Liver (tissue), 8 donors: ENCODE measurements at regions not wholly inside any gene's neighbourhood (a gene's known extent, or its start where the extent isn't known, plus 50 kb on each side); places are given as distances from the start of the nearest gene placed in this dataset.

Experiments used
- DNase-seq: peaks from one replicate; pipeline ENCODE4 v3.0.0-alpha.2; 2017; ENCODE audit warnings: low spot score
- H3K27ac ChIP-seq, 2 donors: one replicate each; pipeline ENCODE4 v1.7.0; 2013; ENCODE audit warnings: inconsistent platforms in 2 of 2, low read length in 2 of 2, control low read depth in 1 of 2, low read depth in 1 of 2, mild to moderate bottlenecking in 1 of 2
- H3K27me3 ChIP-seq, 4 donors: one replicate each; pipeline versions ENCODE4 v1.6.1 to v1.7.0; 2013; ENCODE audit warnings: low read length in 3 of 4, inconsistent platforms in 1 of 4, mild to moderate bottlenecking in 1 of 4, moderate library complexity in 1 of 4; ENCODE audit not compliant: control insufficient read depth in 4 of 4, insufficient read depth in 4 of 4
- H3K36me3 ChIP-seq, 4 donors: one replicate each; pipeline versions ENCODE4 v1.6.1 to v1.7.0; 2013; ENCODE audit warnings: low read length in 3 of 4, mild to moderate bottlenecking in 3 of 4, low read depth in 1 of 4, moderate library complexity in 1 of 4; ENCODE audit not compliant: control insufficient read depth in 4 of 4, insufficient read depth in 3 of 4
- H3K4me1 ChIP-seq, 4 donors: one replicate each; pipeline versions ENCODE4 v1.6.1 to v1.7.0; 2013; ENCODE audit warnings: low read length in 3 of 4, mild to moderate bottlenecking in 3 of 4, moderate library complexity in 1 of 4; ENCODE audit not compliant: control insufficient read depth in 4 of 4, insufficient read depth in 4 of 4
- H3K4me3 ChIP-seq, 3 donors: one replicate each; pipeline versions ENCODE4 v1.6.1 to v1.7.0; 2013; ENCODE audit warnings: low read length in 3 of 3, control low read depth in 1 of 3, low read depth in 1 of 3, mild to moderate bottlenecking in 1 of 3
- H3K9ac ChIP-seq, 2 donors: one replicate each; pipeline ENCODE4 v1.7.0; 2013; ENCODE audit warnings: low read length in 2 of 2, mild to moderate bottlenecking in 2 of 2, moderate library complexity in 2 of 2, control low read depth in 1 of 2, low read depth in 1 of 2
- H3K9me3 ChIP-seq, 4 donors: one replicate each; pipeline versions ENCODE4 v1.6.1 to v1.7.0; 2013; ENCODE audit warnings: low read length in 3 of 4; ENCODE audit not compliant: control insufficient read depth in 4 of 4
- ATF3 ChIP-seq: IDR thresholded peaks from 2 replicates; pipeline ENCODE4 v1.6.1; 2016; ENCODE audit warnings: antibody characterized with exemption
- FOXA2 ChIP-seq: IDR thresholded peaks from 2 replicates; pipeline ENCODE4 v1.6.1; 2016; ENCODE audit warnings: antibody characterized with exemption
- GABPA ChIP-seq, 2 donors: IDR thresholded peaks in 1 of 2; conservative IDR thresholded peaks in 1 of 2; 2 replicates each; pipeline ENCODE4 v1.6.1; 2016; ENCODE audit warnings: antibody characterized with exemption in 2 of 2, mild to moderate bottlenecking in 1 of 2, moderate library complexity in 1 of 2
- HNF4A ChIP-seq, 2 donors: conservative IDR thresholded peaks; 2 replicates each; pipeline ENCODE4 v1.6.1; 2016; ENCODE audit warnings: antibody characterized with exemption in 2 of 2, mild to moderate bottlenecking in 2 of 2
- HNF4G ChIP-seq: IDR thresholded peaks from 2 replicates; pipeline ENCODE4 v1.6.1; 2016; ENCODE audit warnings: antibody characterized with exemption
- NR2F2 ChIP-seq: IDR thresholded peaks from 2 replicates; pipeline ENCODE4 v1.6.1; 2016; ENCODE audit warnings: antibody characterized with exemption
- REST ChIP-seq: IDR thresholded peaks from 2 replicates; pipeline ENCODE4 v1.6.1; 2016; ENCODE audit warnings: antibody characterized with exemption, mild to moderate bottlenecking
- RXRA ChIP-seq, 2 donors: IDR thresholded peaks; 2 replicates each; pipeline ENCODE4 v1.6.1; 2017 to 2018; ENCODE audit warnings: antibody characterized with exemption in 2 of 2, mild to moderate bottlenecking in 1 of 2
- SP1 ChIP-seq: IDR thresholded peaks from 2 replicates; pipeline ENCODE4 v1.6.1; 2018; ENCODE audit warnings: antibody characterized with exemption, mild to moderate bottlenecking
- TAF1 ChIP-seq: conservative IDR thresholded peaks from 2 replicates; pipeline ENCODE4 v1.6.1; 2016; ENCODE audit warnings: antibody characterized with exemption, mild to moderate bottlenecking
- YY1 ChIP-seq: IDR thresholded peaks from 2 replicates; pipeline ENCODE4 v1.6.1; 2016; ENCODE audit warnings: antibody characterized with exemption, mild to moderate bottlenecking
- WGBS: extraction: QIAGEN DNeasy Blood & Tissue Kit; methylation state at CpG from one replicate; pipeline ENCODE4 v1.1.7; 2013; 5-methylcytosine and 5-hydroxymethylcytosine counted together
- TF ChIP-seq, protein P1 (sequence below): IDR thresholded peaks from 2 replicates; pipeline ENCODE4 v1.6.1; 2016; ENCODE audit warnings: antibody characterized with exemption
- TF ChIP-seq, protein P2 (sequence below): fragments of 150-350 bp; IDR thresholded peaks from 2 replicates; pipeline ENCODE4 v1.5.1; 2017; ENCODE audit warnings: improper control_type of control experiment, low read depth, low read length; ENCODE audit not compliant: missing input control
- donor health status: healthy.
- donor health status: healthy.
- donor health status: healthy.
- donor health status: healthy.
- donor health status: healthy.

DNA sequence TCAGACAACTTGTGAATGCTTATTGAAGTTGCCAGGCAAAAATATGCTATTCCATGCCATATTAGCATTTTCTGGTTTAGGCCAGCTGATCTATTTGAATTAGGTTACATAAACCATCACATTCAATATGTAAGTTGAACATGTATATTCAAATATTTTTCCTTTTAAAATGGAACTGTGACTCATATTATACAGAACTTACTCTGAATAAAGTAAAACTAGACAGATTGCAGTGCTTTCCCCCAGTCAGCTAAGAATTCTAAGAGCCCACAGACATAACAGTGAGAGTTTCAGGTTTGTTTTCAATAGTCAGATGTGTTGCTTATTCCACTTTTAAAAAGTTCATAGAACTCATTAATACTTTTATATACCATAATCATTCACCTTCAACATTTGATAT is 119.8 kb downstream of the MGST1 start:
- H3K4me1 ChIP-seq, result no peaks in the 10 kb centered on the region
- peaks cover 0 to 1% (median 0%) of the 10 kb centered on the region in 4 donors for H3K36me3 ChIP-seq
- H3K9me3 ChIP-seq, result no peaks in the 10 kb centered on the region
- no peak overlapping the region for H3K9ac ChIP-seq
- DNase-seq, result no peak
- H3K4me3 ChIP-seq, result no peak overlapping the region
- TF ChIP-seq GABPA (IDR thresholded peaks at IDR 0.05 in 1 of 2, conservative IDR thresholded peaks at IDR 0.05 in 1 of 2), result no peak
- TF ChIP-seq NR2F2, result no peak
- no peak for TF ChIP-seq FOXA2
- TF ChIP-seq, protein P1, sequence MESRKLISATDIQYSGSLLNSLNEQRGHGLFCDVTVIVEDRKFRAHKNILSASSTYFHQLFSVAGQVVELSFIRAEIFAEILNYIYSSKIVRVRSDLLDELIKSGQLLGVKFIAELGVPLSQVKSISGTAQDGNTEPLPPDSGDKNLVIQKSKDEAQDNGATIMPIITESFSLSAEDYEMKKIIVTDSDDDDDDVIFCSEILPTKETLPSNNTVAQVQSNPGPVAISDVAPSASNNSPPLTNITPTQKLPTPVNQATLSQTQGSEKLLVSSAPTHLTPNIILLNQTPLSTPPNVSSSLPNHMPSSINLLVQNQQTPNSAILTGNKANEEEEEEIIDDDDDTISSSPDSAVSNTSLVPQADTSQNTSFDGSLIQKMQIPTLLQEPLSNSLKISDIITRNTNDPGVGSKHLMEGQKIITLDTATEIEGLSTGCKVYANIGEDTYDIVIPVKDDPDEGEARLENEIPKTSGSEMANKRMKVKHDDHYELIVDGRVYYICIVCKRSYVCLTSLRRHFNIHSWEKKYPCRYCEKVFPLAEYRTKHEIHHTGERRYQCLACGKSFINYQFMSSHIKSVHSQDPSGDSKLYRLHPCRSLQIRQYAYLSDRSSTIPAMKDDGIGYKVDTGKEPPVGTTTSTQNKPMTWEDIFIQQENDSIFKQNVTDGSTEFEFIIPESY, result no peak
- no peak for TF ChIP-seq HNF4G
- no peak for TF ChIP-seq TAF1
- TF ChIP-seq RXRA (IDR thresholded peaks at IDR 0.05), result no peak
- TF ChIP-seq YY1, result no peak
- TF ChIP-seq REST, result no peak
- TF ChIP-seq ATF3, result no peak
- no peak overlapping the region for H3K27ac ChIP-seq
- no peaks in the 10 kb centered on the region for H3K27me3 ChIP-seq

GRCh38 chr12:16472631-16473030 is 125.2 kb downstream of the MGST1 start:
- TF ChIP-seq NR2F2 (no peak), FOXA2 (no peak), HNF4G (no peak), SP1 (no peak), HNF4A (conservative IDR thresholded peaks at IDR 0.05) (no peak), REST (no peak)
- TF ChIP-seq, protein P1, result no peak
- TF ChIP-seq, protein P2, sequence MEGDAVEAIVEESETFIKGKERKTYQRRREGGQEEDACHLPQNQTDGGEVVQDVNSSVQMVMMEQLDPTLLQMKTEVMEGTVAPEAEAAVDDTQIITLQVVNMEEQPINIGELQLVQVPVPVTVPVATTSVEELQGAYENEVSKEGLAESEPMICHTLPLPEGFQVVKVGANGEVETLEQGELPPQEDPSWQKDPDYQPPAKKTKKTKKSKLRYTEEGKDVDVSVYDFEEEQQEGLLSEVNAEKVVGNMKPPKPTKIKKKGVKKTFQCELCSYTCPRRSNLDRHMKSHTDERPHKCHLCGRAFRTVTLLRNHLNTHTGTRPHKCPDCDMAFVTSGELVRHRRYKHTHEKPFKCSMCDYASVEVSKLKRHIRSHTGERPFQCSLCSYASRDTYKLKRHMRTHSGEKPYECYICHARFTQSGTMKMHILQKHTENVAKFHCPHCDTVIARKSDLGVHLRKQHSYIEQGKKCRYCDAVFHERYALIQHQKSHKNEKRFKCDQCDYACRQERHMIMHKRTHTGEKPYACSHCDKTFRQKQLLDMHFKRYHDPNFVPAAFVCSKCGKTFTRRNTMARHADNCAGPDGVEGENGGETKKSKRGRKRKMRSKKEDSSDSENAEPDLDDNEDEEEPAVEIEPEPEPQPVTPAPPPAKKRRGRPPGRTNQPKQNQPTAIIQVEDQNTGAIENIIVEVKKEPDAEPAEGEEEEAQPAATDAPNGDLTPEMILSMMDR, result no peak
- H3K27ac ChIP-seq, result no peak overlapping the region
- WGBS, result 62% methylated on average over 3 of the region's 3 CpGs

More at GRCh38 chr12:16472631-16473030, 125.2 kb downstream of the MGST1 start:
- Histone ChIP-seq H3K9ac (no peak overlapping the region), H3K36me3 (peaks cover 0 to 1% (median 0%) of the 10 kb centered on the region in 4 donors), H3K4me3 (no peak overlapping the region), H3K27me3 (no peaks in the 10 kb centered on the region), H3K4me1 (no peaks in the 10 kb centered on the region), H3K9me3 (no peaks in the 10 kb centered on the region)
- no peak for DNase-seq
